OCI-LY1 (cell line): ENCODE measurements at regions not wholly inside any gene's neighbourhood (a gene's known extent, or its start where the extent isn't known, plus 50 kb on each side); places are given as distances from the start of the nearest gene placed in this dataset.

Experiments
- H2AFZ ChIP-seq: fragments of 200-600 bp; sonication (generic), shearing (Covaris generic); 2 replicates; pipeline ENCODE4 v1.6.0; 2014; ENCODE audit warnings: antibody characterized with exemption, mild to moderate bottlenecking, low read length
- H3F3A ChIP-seq: fragments of 200-600 bp; sonication (generic), shearing (Covaris generic); 2 replicates; pipeline ENCODE4 v1.6.0; 2014; ENCODE audit warnings: mild to moderate bottlenecking, antibody characterized with exemption, low read length, moderate library complexity; ENCODE audit not compliant: insufficient read depth
- H3K27ac ChIP-seq: fragments of 200-600 bp; sonication (generic); 2 replicates; pipeline ENCODE4 v1.5.1; 2014; ENCODE audit warnings: low read length, mixed run types, mild to moderate bottlenecking, low read depth; ENCODE audit not compliant: poor library complexity, severe bottlenecking
- H3K27me3 ChIP-seq: fragments of 200-600 bp; sonication (generic); 2 replicates; pipeline ENCODE4 v1.6.0; 2014; ENCODE audit warnings: antibody characterized with exemption, mild to moderate bottlenecking, low read length, moderate library complexity; ENCODE audit not compliant: insufficient read depth
- H3K36me3 ChIP-seq: fragments of 200-600 bp; sonication (generic); 2 replicates; pipeline ENCODE4 v1.6.1; 2014; ENCODE audit warnings: mild to moderate bottlenecking, antibody characterized with exemption, low read length, moderate library complexity, mixed read lengths; ENCODE audit not compliant: insufficient read depth
- H3K4me1 ChIP-seq: fragments of 200-600 bp; sonication (generic); 2 replicates; pipeline ENCODE4 v1.5.1; 2014; ENCODE audit warnings: mild to moderate bottlenecking, low read length, moderate library complexity; ENCODE audit not compliant: insufficient read depth, severe bottlenecking
- H3K4me2 ChIP-seq: fragments of 200-600 bp; sonication (generic), shearing (Covaris generic); 2 replicates; pipeline ENCODE4 v1.6.1; 2014; ENCODE audit warnings: low read length
- H3K4me3 ChIP-seq: fragments of 200-600 bp; sonication (generic); 2 replicates; pipeline ENCODE4 v1.5.1; 2014; ENCODE audit warnings: low read length, low read depth, mild to moderate bottlenecking, mixed read lengths; ENCODE audit not compliant: poor library complexity, severe bottlenecking
- H3K79me2 ChIP-seq: fragments of 200-600 bp; shearing (Covaris generic); 2 replicates; pipeline ENCODE4 v1.6.1; 2016; ENCODE audit warnings: mixed run types, low read length, mixed read lengths; ENCODE audit not compliant: insufficient read depth
- H3K9ac ChIP-seq: fragments of 200-600 bp; sonication (generic), shearing (Covaris generic); 2 replicates; pipeline ENCODE4 v1.6.1; 2014; ENCODE audit warnings: mild to moderate bottlenecking, low read length, mixed read lengths
- H3K9me2 ChIP-seq: fragments of 200-600 bp; sonication (generic), shearing (Covaris generic); 2 replicates; pipeline ENCODE4 v1.6.1; 2014; ENCODE audit warnings: low read depth, mild to moderate bottlenecking, low read length, mixed read lengths
- H3K9me3 ChIP-seq: fragments of 200-600 bp; shearing (Covaris generic); 2 replicates; pipeline ENCODE4 v1.6.1; 2014; ENCODE audit warnings: low read length, mixed read lengths
- H4K20me1 ChIP-seq: fragments of 200-600 bp; sonication (generic), shearing (Covaris generic); 2 replicates; pipeline ENCODE4 v1.6.0; 2016; ENCODE audit warnings: mild to moderate bottlenecking, low read length; ENCODE audit not compliant: insufficient read depth
- CTCF ChIP-seq: fragments of 200-600 bp; sonication (generic), shearing (Covaris generic); IDR thresholded peaks from 2 replicates; pipeline ENCODE4 v1.5.1; 2017; ENCODE audit warnings: mild to moderate bottlenecking, antibody characterized with exemption, low read length, moderate library complexity, mixed read lengths
- EZH2 ChIP-seq: fragments of 200-600 bp; sonication (generic), shearing (Covaris generic); IDR thresholded peaks from 2 replicates; pipeline ENCODE4 v1.8.0; 2017; ENCODE audit warnings: borderline replicate concordance, mixed run types, mild to moderate bottlenecking, antibody characterized with exemption, low read length, moderate library complexity, mixed read lengths

GRCh38 chr13:100892981-100893380 lies 218.4 kb upstream of the TMTC4 start:
- Histone ChIP-seq H3K79me2 (no peaks in the 10 kb centered on the region), H3K4me3 (no peak overlapping the region), H3K4me2 (no peak overlapping the region), H3K27me3 (no peaks in the 10 kb centered on the region), H3K36me3 (no peaks in the 10 kb centered on the region), H2AFZ (no peak overlapping the region), H3K9me2 (no peaks in the 10 kb centered on the region), H3K4me1 (no peaks in the 10 kb centered on the region), H3K9me3 (no peaks in the 10 kb centered on the region), H3F3A (no peaks in the 10 kb centered on the region), H3K27ac (no peak overlapping the region), H3K9ac (no peak overlapping the region), H4K20me1 (no peaks in the 10 kb centered on the region)
- TF ChIP-seq EZH2 (no peak), CTCF (no peak)

- H3K9ac ChIP-seq: no peak overlapping the region
- no peaks in the 10 kb centered on the region for H3K9me3 ChIP-seq
- H3K4me3 ChIP-seq: no peak overlapping the region
- H3K36me3 ChIP-seq: no peaks in the 10 kb centered on the region
- H2AFZ ChIP-seq: no peak overlapping the region
- no peaks in the 10 kb centered on the region for H3K79me2 ChIP-seq
- no peak overlapping the region for H3K27ac ChIP-seq
- H3K27me3 ChIP-seq: no peaks in the 10 kb centered on the region
- TF ChIP-seq EZH2: no peak
- no peak for TF ChIP-seq CTCF
- H3F3A ChIP-seq: no peaks in the 10 kb centered on the region
- H3K4me2 ChIP-seq: no peak overlapping the region
- H4K20me1 ChIP-seq: no peaks in the 10 kb centered on the region
- H3K4me1 ChIP-seq: no peaks in the 10 kb centered on the region
- H3K9me2 ChIP-seq: no peaks in the 10 kb centered on the region
Observed at GRCh38 chr13:100890645-100891044, 216.1 kb upstream of the TMTC4 start.

- TF ChIP-seq EZH2 (no peak), CTCF (no peak)
- Histone ChIP-seq H3K4me2 (no peak overlapping the region), H2AFZ (no peak overlapping the region), H3K9me3 (no peaks in the 10 kb centered on the region), H3F3A (no peaks in the 10 kb centered on the region), H3K36me3 (no peaks in the 10 kb centered on the region), H3K4me1 (no peaks in the 10 kb centered on the region), H3K9me2 (no peaks in the 10 kb centered on the region), H3K4me3 (no peak overlapping the region), H3K27me3 (no peaks in the 10 kb centered on the region), H4K20me1 (no peaks in the 10 kb centered on the region), H3K9ac (no peak overlapping the region), H3K27ac (no peak overlapping the region), H3K79me2 (no peaks in the 10 kb centered on the region)
Observed at GRCh38 chr13:100887729-100888151, 213.1 kb upstream of the TMTC4 start.
